Prostate gland (tissue), 2 donors: ENCODE measurements at regions not wholly inside any gene's neighbourhood (a gene's known extent, or its start where the extent isn't known, plus 50 kb on each side); places are given as distances from the start of the nearest gene placed in this dataset.

Source experiments
- DNase-seq: peaks from one replicate; pipeline ENCODE4 v3.0.0-alpha.2; 2019; ENCODE audit warnings: low spot score
- H3K27ac ChIP-seq, 2 donors: fragments of 200-600 bp; sonication (generic); 2 replicates each; pipeline ENCODE4 v1.5.1; 2017 to 2019
- H3K27me3 ChIP-seq: fragments of 200-600 bp; sonication (generic); replicated peaks from 2 replicates; pipeline ENCODE4 v1.5.1; 2019; ENCODE audit not compliant: insufficient read depth
- H3K36me3 ChIP-seq, 2 donors: fragments of 200-600 bp; sonication (generic); 1 replicate in 1 of 2; 2 replicates in 1 of 2; pipeline versions ENCODE4 v1.5.1 to v1.8.1; 2017 to 2019
- H3K4me1 ChIP-seq: fragments of 200-600 bp; sonication (generic); replicated peaks from 2 replicates; pipeline ENCODE4 v1.5.1; 2019
- H3K4me3 ChIP-seq, 2 donors: fragments of 200-600 bp; sonication (generic); 2 replicates each; pipeline ENCODE4 v1.5.1; 2017 to 2019
- H3K9me3 ChIP-seq: fragments of 200-600 bp; sonication (generic); 2 replicates; pipeline ENCODE4 v1.5.1; 2017
- CTCF ChIP-seq, 4 experiments: fragments of 200-600 bp in 2 of 4; fragments of 450-650 bp in 2 of 4; sonication (generic) in 2 of 4; IDR thresholded peaks; 1 replicate in 3 of 4; 2 replicates in 1 of 4; pipeline ENCODE4 v1.5.1; 2016 to 2019; ENCODE audit warnings: antibody characterized with exemption in 4 of 4, mild to moderate bottlenecking in 2 of 4, moderate library complexity in 2 of 4
- POLR2A ChIP-seq: fragments of 450-650 bp; IDR thresholded peaks from one replicate; pipeline ENCODE4 v1.6.1; 2016; ENCODE audit warnings: antibody characterized with exemption, mild to moderate bottlenecking
- POLR2AphosphoS5 ChIP-seq: sonication (generic); formaldehyde crosslinking; IDR thresholded peaks from one replicate; pipeline ENCODE4 v1.6.1; 2017; ENCODE audit warnings: antibody characterized with exemption
- WGBS: methylation state at CpG from one replicate; pipeline ENCODE4 v1.1.5; 2018; 5-methylcytosine and 5-hydroxymethylcytosine counted together
- intact Hi-C: fragments of 100-400 bp; cut with DNase I; formaldehyde crosslinking; loops from one replicate; pipeline ENCODE4 v1.14.2; 2022

- no peak for DNase-seq
- no peak overlapping the region for H3K4me3 ChIP-seq
- no peaks in the 10 kb centered on the region for H3K9me3 ChIP-seq
- no peak for TF ChIP-seq POLR2AphosphoS5
- TF ChIP-seq CTCF (IDR thresholded peaks at IDR 0.05) = no peak
- TF ChIP-seq POLR2A = no peak
- no peaks in the 10 kb centered on the region for H3K27me3 ChIP-seq
- no peak overlapping the region for H3K27ac ChIP-seq
- WGBS = 76% methylated on average over 1 of the region's 1 CpG
- intact Hi-C loops = no loop called here
- no peaks in the 10 kb centered on the region for H3K36me3 ChIP-seq
- no peaks in the 10 kb centered on the region for H3K4me1 ChIP-seq
These were observed 541.6 kb upstream of the MAN1A1 start for GRCh38 chr6:119891206-119891605.

GRCh38 chr6:119890470-119890869 lies 540.9 kb upstream of the MAN1A1 start:
- Histone ChIP-seq H3K36me3 (no peaks in the 10 kb centered on the region), H3K4me3 (no peak overlapping the region), H3K4me1 (no peaks in the 10 kb centered on the region), H3K27me3 (no peaks in the 10 kb centered on the region), H3K27ac (no peak overlapping the region), H3K9me3 (no peaks in the 10 kb centered on the region)
- WGBS = 89% methylated on average over 1 of the region's 1 CpG
- no peak for TF ChIP-seq POLR2AphosphoS5
- TF ChIP-seq CTCF (IDR thresholded peaks at IDR 0.05) = no peak
- no peak for TF ChIP-seq POLR2A
- no peak for DNase-seq
- intact Hi-C loops = no loop called here

GRCh38 chr6:119887666-119888065 lies 538.1 kb upstream of the MAN1A1 start:
- Histone ChIP-seq H3K27ac (no peak overlapping the region), H3K36me3 (no peaks in the 10 kb centered on the region), H3K4me3 (no peak overlapping the region), H3K9me3 (no peaks in the 10 kb centered on the region), H3K4me1 (no peaks in the 10 kb centered on the region), H3K27me3 (no peaks in the 10 kb centered on the region)
- DNase-seq = no peak
- TF ChIP-seq POLR2AphosphoS5 (no peak), POLR2A (no peak), CTCF (IDR thresholded peaks at IDR 0.05) (no peak)
- intact Hi-C loops = no loop called here

GRCh38 chr6:119881416-119881815 lies 531.9 kb upstream of the MAN1A1 start:
- H3K4me3 ChIP-seq = no peak overlapping the region
- H3K27me3 ChIP-seq = no peaks in the 10 kb centered on the region
- H3K9me3 ChIP-seq = no peaks in the 10 kb centered on the region
- H3K36me3 ChIP-seq = no peaks in the 10 kb centered on the region
- WGBS = 11% methylated on average over 1 of the region's 1 CpG
- H3K4me1 ChIP-seq = no peaks in the 10 kb centered on the region
- no peak for DNase-seq
- H3K27ac ChIP-seq = no peak overlapping the region
- intact Hi-C loops = no loop called here
- TF ChIP-seq POLR2AphosphoS5 (no peak), POLR2A (no peak), CTCF (IDR thresholded peaks at IDR 0.05) (no peak)

GRCh38 chr6:119880840-119881239 lies 531.3 kb upstream of the MAN1A1 start:
- Histone ChIP-seq H3K27me3 (no peaks in the 10 kb centered on the region), H3K27ac (no peak overlapping the region), H3K4me1 (no peaks in the 10 kb centered on the region), H3K36me3 (no peaks in the 10 kb centered on the region), H3K9me3 (no peaks in the 10 kb centered on the region), H3K4me3 (no peak overlapping the region)
- TF ChIP-seq CTCF (IDR thresholded peaks at IDR 0.05) = no peak
- no peak for TF ChIP-seq POLR2AphosphoS5
- TF ChIP-seq POLR2A = no peak
- intact Hi-C loops = no loop called here
- no peak for DNase-seq
